Activated CD4-positive, alpha-beta T cell treated with anti-CD3 and anti-CD28 coated beads, Interleukin-2, amount 50 U/mL, for 16 hours (primary cell): ENCODE measurements at regions not wholly inside any gene's neighbourhood (a gene's known extent, or its start where the extent isn't known, plus 50 kb on each side); places are given as distances from the start of the nearest gene placed in this dataset.
"Not testable (repeated sequence)": the region's sequence is repeated elsewhere in the genome, so short reads cannot be mapped to it uniquely, and the experiment has no call there.

ENCODE experiments used
- DNase-seq: peaks from one replicate; pipeline ENCODE4 v3.0.0-alpha.2; 2020

- no peak for DNase-seq
Observed at GRCh38 chr18:68220458-68220857, 494.4 kb downstream of the TMX3 start.

- DNase-seq: no peak
Observed at GRCh38 chr18:68219872-68220271, 495.0 kb downstream of the TMX3 start.

- no peak for DNase-seq
Observed at GRCh38 chr18:68219274-68219673, 495.6 kb downstream of the TMX3 start.

GRCh38 chr18:68215931-68216330 is 499.0 kb downstream of the TMX3 start:
- no peak for DNase-seq

GRCh38 chr18:68186039-68186438 is 528.9 kb downstream of the TMX3 start:
- no peak for DNase-seq

- DNase-seq: no peak
Observed at GRCh38 chr18:68181956-68182355, 533.0 kb downstream of the TMX3 start.

GRCh38 chr18:68179811-68180210 is 535.1 kb downstream of the TMX3 start:
- no peak for DNase-seq

- no peak for DNase-seq
Observed at GRCh38 chr18:68178921-68179320, 536.0 kb downstream of the TMX3 start.

GRCh38 chr18:68177807-68178702 is 536.9 kb downstream of the TMX3 start:
- DNase-seq: no peak

GRCh38 chr18:68176901-68177300 is 538.0 kb downstream of the TMX3 start:
- no peak for DNase-seq

- no peak for DNase-seq
Observed at GRCh38 chr18:68172842-68173549, 541.9 kb downstream of the TMX3 start.

GRCh38 chr18:68164909-68165308 is 550.0 kb downstream of the TMX3 start:
- no peak for DNase-seq

GRCh38 chr18:68153821-68154220 is 561.1 kb downstream of the TMX3 start:
- not testable (repeated sequence) for DNase-seq

GRCh38 chr18:68152770-68153169 is 562.1 kb downstream of the TMX3 start:
- DNase-seq: no peak

GRCh38 chr18:68150961-68151360 is 563.9 kb downstream of the TMX3 start:
- DNase-seq: no peak

- no peak for DNase-seq
Observed at GRCh38 chr18:68148863-68149262, 566.0 kb downstream of the TMX3 start.

GRCh38 chr18:68147728-68148127 is 567.2 kb downstream of the TMX3 start:
- no peak for DNase-seq

GRCh38 chr18:68121826-68122225 is 593.1 kb downstream of the TMX3 start:
- DNase-seq: no peak

- DNase-seq: no peak
Observed at GRCh38 chr18:68121308-68121707, 593.6 kb downstream of the TMX3 start.

- no peak for DNase-seq
Observed at GRCh38 chr18:68114989-68115388, 598.5 kb upstream of the DSEL start.

- DNase-seq: no peak
Observed at GRCh38 chr18:68104036-68104435, 587.5 kb upstream of the DSEL start.

- DNase-seq: no peak
Observed at GRCh38 chr18:68103561-68103960, 587.0 kb upstream of the DSEL start.

- DNase-seq: no peak
Observed at GRCh38 chr18:68102117-68102516, 585.6 kb upstream of the DSEL start.

GRCh38 chr18:68098655-68099054 is 582.1 kb upstream of the DSEL start:
- no peak for DNase-seq
